ENCODE measurements at regions not wholly inside any gene's neighbourhood (a gene's known extent, or its start where the extent isn't known, plus 50 kb on each side); places are given as distances from the start of the nearest gene placed in this dataset.

DNA sequence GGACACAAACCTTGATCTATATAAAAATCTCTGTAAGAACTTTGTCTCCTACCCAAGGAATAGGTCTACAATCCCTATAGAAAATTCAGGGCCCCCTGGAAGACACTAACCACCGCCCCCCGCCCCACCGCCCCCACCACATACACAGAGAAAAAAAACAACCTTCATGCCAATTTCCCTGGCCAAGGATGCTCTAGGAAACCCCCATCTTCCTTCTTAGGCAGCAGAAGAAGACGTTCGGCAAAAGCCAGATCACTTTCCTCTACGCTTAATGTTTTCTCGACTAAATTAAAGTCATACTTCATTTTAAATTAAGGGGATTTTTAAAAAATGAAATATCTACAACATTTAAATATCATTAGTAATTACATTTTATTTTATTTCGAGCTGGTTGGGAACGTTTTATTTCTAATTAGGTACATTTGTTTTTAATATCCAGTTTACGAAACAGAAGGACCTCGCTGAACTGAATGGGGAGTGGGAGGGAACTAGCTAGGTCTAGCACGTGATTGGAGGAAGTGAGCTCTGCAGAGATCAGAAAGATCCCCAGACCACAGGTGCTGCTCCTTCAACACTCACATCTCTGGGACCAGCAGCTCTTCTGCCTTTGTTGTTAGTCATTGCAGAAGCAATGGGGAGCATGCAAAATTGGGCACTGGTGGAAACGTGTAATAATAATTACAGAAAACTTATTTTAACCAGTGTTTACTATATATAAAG, 472.3 kb downstream of the MN1 start:
- no peak for DNase-seq

DNA sequence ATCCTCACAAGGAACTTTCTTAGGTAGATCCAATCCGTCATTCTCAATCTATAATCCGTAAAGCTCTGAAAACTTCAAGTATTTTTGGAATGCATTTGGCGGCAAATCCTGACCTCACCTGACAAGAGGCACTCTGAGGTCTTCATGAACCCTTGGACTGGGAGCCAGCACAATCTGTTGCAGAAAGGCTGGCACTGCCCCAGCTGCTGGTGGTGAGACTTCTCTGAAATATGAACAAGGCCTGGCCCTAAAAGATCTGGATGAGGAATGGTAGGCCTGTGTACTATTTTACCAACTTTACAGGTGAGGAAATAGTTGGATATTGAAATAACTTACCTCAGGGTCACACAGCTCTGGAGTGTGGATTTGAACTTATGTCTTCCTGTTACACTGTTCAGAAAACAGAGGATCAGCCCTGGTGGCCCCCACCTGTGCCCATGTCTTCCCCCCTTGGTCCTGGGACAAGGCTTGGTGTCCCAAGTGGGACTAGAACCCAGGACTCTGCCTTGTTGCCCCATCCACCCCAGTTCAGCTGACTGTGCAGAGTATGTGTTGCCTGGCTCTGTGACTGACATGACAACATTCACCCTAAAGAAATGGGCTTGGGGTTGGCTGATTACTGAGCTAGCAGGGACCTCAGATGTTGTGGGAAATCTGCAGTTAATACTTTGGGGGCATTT, 471.4 kb downstream of the MN1 start:
- DNase-seq: no peak

DNA sequence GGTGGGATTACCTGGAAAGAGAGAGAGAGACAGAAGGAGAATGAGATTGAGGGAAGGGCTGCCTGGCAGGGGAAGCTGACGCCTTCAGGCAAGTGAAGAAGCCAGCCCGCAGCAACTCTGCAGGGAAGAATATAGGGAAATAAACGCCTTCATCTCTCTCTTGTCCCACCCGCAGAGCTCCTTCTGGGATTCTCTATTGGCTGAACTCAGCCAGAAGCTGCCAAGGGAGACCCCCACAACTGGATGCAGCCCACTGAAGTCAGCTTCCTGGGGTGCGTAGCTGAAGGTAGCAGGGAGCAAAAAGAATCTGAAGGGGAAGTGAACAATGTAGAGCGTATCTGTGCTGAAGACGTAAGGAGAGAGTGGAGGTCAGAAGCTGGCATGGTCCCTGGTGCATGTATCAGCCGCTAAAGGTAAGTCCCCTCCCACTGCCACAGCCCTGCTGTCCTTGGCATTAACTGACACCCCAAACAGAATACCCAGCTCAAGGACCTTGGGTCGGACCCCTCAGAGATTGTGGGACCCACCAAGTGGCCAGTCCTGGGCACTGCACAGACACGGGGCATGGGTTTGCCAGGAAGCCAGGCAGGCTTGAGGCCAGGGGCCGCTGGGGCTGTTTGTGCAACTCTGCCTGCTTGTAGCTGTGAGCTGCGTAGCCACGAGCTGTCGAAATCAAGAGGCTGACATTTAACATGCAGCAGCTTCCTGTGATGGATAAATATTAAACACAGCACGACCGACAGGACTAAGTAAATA, 469.9 kb downstream of the MN1 start:
- DNase-seq: peak; percentile 24

DNA sequence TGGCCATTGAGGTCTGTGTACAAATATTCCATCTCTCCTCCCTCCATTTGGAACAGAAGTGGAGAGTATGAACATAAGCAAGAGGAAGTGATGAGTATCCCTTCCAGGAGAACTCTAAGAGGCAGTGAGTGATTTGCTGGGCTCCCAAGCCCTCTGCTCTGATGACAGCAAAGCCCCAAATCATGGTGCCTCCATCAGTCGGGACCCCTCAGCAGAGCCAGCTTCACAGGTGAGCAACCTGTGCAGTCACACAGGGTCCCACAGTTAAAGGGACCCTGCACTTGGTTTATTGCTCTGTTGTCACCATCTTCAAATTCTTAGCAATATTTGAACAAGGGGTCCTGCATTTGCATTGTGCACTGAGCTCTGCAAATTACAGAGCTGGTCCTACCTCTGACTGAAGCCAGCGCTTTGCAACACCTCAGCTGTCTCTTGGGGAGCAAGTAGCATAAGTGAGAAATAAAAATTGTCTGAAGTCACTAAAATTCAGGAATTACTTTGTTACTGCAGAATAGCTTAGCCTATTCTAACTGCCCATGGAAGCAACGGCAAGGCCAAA, 466.4 kb downstream of the MN1 start:
- DNase-seq: no peak

DNA sequence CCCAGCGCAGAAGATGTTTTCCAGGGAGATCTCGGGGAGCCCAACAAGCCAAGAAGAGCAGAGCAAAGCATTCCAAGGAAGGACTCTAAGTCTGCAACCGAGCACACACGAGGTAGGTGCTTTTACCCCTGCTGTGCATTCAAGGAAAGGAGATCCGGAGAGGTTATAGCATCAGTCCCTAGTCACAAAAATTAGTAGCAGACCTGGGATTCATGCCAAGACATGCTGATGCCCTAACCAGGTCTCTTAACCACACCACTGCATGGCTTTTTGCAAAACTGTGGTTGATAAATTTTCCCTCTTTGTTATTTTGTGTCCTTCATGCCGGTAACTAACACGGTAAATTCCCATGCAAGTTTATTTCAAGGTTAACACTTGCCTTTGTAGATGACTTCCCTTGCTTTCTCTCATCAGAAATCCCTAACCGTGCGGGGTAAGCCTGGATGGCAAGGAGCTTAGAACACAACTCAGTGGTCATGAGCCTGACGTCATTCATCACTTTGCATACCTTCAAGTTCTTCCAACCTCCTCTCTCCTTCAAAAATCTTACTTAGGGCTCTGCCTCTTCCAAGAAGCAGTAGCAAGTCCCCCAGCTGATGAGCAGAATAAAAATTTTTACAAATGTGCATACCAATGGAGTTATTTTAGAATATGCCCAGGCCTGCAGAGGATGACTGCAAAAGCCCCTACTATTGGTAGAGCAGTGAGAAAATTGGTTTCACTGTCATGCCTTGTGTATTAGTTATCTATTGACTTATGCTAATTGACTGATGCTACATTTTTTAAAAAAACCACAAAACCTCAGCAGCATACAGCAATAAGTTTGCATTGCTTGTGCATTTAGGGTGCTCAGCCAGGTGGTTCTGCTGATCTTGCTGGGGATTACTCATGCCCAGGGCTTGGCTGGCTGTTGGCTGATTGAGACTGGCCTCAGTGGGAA, 465.1 kb downstream of the MN1 start:
- peak; percentile 21 for DNase-seq

DNA sequence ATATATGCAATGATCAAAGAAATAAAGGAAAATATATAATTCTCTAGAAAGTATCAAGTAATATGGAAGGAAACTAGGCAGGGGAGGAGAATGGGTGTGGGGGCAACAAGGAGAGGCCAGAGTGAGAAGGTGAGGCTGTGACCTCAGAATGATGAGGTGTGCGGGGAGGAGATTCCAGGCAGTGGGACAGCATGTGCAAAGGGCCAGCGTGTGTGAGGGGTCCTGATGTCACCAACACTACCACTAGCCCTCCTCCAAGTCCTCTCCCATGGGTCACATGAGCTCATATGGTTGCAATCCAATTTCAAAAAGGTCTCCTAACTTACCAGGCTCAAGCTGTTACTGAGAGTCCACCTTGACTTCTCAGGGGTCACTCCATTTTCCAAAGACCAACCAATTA, 463.9 kb downstream of the MN1 start:
- DNase-seq: no peak

DNA sequence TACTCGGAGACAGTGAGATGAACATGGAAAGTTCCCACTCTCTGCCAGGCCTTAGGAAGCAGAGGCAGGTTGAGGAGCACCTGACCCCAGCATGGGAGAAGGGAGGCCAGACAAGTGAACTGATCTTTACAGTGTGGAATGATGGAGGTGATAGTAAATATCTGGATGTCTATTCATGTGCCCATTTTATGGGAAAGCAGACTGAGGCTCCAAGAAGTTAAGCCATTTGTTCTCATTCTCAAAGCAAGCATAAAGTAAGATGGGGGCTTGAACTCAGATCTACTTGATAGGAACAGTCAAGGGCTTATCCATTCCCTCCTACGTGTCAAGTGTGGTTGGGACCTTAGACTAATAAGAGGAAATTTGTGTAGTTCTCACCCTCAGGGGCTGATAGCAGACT, 461.5 kb downstream of the MN1 start:
- DNase-seq: no peak

DNA sequence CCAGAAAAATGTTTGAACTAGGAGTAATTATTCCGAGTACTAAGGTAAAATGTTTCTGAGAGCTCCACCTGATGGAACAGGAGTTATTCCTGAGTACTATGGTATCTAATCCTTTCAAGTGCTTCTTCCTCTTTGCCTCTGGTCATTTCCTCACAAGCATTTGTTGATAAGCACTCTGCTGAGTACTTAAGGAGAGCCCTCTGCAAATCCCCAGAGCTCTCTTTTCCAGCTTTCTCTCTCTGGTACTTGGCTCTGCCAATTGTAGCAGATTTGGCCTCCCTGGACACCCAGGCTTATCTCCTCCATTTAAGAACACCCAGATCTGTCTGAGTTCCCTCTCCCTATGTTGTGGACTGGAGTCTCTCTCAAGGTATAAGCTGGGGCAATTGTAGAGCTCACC, 457.0 kb downstream of the MN1 start:
- DNase-seq: no peak

DNA sequence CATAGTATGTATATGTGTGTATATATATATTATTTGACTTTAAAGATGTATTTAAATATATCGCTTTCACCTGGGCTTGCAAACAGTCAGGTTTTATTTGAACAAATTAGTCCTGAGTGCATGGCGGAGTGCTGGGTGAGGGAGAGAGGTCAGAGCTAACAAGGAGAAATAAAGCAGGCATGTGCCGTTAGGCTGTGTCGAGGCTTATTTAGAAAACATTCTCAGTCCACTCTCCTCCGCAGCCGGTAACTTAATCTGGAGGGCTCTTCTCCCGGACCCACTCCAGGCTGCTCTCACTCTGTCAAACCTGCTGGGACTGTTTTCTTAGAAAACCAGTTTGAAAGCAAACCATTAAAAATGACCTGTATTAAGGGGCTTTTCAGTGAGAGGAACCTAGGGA, 455.9 kb downstream of the MN1 start:
- DNase-seq: no peak

DNA sequence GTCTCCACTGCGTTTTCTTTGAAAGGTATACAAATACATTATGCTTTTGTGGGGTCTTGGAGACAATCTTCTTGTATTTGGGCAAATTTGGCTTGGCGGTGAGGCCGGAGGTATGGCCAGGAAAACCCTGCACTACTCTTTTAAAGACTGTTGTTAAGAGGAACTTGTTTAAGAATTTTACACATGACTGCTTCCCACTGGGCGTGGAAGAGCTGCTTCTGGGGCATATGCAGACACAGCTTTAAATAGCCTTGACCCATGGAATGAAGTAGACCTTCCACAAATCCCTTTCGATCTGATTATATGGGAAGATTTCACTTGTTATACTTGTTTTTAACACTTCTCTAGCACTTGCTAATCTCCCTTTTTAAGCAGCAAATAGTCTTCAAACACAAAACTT, 453.6 kb downstream of the MN1 start:
- peak; percentile 69 for DNase-seq

DNA sequence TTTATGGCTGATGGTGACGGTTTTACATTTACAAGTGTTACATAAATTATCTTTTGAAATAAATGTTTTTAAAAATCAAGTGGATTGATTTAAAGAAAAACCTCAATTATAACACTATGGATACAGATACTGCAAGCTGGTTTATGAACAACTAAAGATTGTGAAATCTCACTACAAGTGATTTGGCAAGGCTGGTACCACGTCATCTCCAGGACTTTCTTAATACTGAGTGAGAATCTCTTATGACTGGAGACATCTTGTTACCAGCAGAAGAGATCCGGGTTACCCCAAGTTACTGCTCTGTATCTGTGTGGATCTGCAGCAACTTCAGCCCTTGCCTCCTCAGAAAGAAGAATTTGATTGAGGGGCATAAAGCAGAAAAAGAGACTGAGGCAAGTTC, 452.9 kb downstream of the MN1 start:
- peak; percentile 67 for DNase-seq

DNA sequence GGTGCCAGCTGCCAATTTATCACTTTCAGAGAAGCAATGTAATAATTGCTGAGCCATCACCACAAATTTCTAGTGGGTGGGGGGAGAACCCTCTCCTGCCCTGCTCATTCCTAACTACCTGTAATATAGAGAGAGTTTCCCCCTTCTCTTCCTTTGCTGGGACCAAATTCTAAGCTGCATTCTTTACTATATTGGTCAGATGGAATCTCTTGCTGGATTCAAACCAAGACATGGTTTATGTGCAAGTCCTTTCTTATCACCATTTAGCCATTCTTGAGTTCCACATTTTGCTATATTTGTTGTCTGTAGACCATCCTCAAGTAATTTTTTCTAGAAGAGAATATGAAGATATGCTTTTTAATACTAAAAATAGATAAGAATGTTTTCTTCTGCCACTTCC, 452.1 kb downstream of the MN1 start:
- peak; percentile 43 for DNase-seq

DNA sequence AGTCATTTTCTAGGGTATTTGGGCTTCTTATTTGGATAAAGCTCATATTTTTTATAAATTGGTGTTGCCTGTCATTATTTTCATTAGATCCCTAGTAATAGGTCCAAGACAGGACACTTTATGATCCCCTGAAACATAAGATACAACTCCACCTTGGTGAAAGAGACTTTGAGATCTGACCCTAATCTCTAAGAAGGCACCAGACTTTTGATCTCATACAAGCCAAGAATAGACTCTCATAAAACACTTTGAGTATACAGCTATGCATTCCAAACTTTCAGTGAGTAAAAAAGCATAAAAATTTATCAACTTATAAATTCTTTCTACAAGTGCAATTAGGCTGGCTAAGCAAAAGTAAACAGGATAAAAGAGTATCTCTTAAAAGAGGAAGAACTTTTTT, 451.2 kb downstream of the MN1 start:
- DNase-seq: no peak

DNA sequence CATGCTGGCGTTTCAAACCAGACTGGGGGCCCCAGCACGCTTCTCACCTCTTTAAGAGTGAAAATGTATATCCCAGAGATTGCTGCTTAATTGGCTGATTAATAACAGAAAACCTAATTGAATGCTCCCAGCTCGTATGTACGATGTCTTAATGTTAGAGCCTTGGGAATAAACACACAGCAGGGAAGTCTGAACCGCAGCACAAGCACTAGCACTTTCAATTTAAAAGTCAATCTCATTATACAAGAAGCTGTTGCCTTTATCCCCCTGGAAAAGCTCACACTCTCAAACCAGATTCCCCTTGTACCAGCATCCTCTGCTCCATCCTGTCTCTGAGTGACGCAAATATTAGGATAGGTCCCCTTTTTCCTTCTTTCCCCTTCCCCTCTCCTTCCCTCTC, 449.1 kb downstream of the MN1 start:
- no peak for DNase-seq

DNA sequence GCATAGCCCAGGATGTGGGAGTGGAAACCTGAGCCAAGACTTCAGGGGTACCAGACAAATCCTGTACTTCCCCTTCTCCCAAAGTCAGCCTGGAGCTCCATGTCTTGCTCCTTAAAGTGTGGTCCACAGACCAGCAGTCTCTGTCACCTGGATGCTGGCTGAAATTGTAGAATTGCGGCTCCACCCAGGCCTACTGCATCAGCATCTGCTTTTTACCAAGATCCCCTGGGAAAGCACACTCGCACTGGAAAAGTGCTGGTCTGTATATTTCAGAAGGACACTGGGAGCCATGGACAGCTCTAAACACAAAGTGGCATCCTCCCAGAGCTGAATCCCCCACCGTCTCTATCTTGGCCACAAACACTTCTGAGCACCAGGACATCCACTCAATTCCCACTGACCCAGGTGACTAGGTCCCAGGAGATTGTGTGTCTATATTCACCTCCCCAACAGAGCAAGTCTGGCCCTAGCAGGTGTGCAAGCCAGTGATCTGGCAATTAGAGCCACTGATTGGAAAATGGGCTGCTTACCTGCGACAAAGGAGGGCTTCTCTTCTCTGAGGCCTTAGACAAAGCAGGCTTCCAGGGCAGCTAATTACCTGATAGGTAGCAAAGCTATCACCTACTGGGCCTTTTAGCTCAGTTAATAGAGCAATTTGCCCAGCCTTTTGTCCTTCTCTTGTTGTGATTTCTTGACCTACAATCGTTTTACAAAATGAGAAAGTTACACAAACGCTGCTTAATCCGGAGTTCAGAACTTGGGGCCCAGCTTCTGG, 443.3 kb downstream of the MN1 start:
- DNase-seq: no peak

DNA sequence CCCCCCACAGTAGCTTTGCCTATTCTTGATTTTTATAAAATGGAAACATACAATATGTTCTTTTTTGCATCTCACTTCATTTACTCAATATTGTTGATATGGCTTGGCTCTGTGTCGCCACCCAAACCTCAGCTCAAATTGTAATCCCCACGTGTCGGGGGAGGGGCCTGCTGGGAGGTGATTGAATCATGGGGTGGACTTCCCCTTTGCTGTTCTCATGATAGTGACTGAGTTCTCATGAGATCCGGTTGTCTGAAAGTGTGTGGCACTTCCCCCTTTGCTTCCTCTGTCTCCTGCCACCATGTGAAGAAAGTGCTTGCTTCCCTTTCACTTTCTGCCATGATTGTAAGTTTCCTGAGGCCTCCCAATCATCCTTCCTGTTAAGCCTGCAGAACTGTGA, 431.3 kb downstream of the MN1 start:
- DNase-seq: no peak

DNA sequence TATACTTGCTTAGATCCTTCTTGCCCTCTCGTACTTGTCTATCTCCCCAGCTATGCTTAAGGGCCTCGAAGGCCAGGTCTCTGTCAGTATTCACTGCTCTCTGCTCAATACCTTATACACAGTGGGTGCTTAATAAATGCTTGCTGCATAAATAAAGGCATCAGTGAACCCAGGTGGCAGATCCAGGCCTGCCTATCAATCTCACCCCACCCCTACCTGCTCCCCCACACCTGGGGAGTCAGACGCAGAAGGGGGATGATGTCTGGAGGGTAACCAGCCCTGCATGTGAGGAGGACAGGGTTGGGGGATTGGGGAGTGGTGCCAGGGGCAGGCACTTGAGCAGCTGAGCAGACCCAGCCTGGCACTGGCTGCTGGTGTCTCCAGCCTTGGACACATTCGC, 430.6 kb downstream of the MN1 start:
- no peak for DNase-seq

DNA sequence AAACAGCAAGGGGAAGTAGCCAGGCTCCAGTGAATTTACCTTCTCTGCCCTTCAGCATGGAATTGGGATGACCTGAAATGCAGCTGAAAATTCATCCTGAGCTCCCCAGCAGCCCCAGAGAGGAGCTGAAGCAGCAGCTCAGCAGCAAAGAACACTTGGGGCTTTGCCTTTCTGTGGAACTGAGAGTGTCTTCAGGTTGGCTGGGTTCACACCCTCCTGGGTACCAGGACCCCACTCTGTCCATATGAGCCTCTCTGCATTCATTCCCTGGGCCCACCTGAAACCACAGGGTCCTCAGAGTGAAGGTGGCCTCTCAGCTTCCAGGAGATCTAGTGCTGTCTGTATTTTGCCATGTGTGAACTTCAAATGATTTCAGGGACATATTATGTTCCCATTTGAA, 429.2 kb downstream of the MN1 start:
- DNase-seq: no peak

DNA sequence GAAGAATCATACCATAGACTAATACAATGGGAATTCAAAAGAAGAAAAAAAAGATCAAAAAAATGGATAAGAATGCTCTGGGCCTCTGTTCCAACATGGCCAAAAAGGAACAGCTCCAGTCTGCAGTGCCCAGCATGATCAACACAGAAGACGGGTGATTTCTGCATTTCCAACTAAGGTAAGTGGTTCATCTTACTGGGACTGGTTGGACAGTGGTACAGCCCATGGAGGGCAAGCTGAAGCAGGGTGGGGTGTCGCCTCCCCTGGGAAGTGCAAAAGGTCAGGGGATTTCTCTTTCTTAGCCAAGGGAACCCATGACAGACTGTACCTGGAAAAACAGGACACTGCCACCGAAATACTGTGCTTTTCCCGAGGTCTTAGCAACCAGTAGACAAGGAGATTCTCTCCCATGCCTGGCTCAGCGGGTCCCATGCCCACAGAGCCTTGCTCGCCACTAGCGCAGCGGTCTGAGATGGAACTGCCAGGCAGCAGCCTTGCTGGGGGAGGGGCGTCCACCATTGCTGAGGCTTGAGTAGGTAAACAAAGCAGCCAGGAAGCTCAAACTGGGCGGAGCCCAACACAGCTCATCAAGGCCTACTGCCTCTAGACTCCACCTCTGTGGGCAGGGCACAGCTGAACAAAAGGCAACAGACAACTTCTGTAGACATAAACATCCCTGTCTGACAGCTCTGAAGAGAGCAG, 428.4 kb downstream of the MN1 start:
- no peak for DNase-seq

DNA sequence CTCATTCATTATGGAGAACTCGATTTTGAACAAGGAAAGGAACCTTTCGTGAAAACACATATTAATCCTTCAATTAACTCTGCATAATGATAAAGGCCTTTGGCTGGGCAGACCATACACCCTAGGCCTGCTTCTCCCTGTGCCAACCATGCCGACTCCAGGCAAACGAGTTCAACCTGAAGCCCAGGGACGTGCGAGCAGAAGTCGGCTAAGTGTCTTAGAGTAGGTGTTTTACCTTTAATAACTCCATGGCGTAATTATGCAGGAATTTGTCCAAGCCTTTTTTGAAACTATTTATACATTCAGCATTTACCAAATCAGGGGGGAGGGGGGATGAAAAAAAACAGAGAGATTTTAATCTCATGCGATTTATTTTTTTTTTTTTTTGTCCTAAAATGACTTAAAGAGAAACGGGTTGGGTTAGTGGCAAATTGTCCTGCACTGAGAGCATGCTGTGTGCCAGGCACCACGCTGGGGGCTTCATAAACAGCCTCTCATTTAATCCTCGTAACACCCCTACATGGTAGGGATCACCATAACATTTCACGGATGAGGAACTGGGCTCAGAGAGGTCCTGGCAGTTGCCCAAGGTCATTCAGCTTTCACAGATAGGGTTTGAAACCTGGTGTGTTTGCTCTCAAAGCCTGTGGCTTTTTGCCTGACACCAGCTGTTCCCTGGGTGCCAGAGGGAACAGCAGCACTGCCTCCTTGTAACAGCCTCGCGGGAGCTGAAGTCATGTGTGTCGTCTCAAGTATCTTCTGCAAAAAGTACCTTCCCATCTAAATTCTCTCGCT, 423.9 kb downstream of the MN1 start:
- DNase-seq: peak; percentile 47

Measured in kidney glomerular epithelial cell (primary cell).